ENCODE measurements at regions not wholly inside any gene's neighbourhood (a gene's known extent, or its start where the extent isn't known, plus 50 kb on each side); places are given as distances from the start of the nearest gene placed in this dataset.

DNA sequence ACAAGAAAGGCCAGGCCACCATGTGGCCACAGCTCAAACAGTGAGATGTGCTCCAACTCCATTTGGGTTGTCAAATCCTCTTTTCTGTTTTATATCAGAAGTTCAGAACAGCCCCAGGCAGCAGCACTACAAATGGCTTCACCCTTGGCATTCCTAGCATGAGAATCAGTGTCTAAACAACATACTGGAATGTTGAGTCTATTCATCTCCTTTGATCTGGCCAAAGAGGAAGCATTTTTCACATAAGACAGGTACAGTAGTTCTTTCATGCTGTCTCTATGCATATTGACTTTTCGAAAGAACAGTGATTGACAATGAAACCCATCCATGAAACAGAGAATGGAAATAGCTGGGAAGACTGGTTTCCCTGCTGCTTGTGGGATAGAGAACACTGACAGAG, 289.5 kb downstream of the USP46 start:
- no peaks in the 10 kb centered on the region for H3K9me3 ChIP-seq (ENCODE audit: insufficient read depth, low read depth, low read length)
- H3K27me3 ChIP-seq (ENCODE audit: insufficient read depth, low read length), result no peaks in the 10 kb centered on the region
- no peak overlapping the region for H2AFZ ChIP-seq (ENCODE audit: low read depth, low read length)
- no peak overlapping the region for H3K4me3 ChIP-seq (ENCODE audit: insufficient read depth, low read depth, low read length)
- no peak for DNase-seq (ENCODE audit: low read depth)
- Mint-ChIP-seq H3K9me3 (ENCODE audit: unreplicated experiment) (no peaks in the 10 kb centered on the region), H3K27me3 (ENCODE audit: low read depth, unreplicated experiment) (peaks cover 5% of the 10 kb centered on the region), H3K36me3 (ENCODE audit: low read depth, unreplicated experiment) (no peaks in the 10 kb centered on the region), H3K4me1 (ENCODE audit: low read depth, unreplicated experiment) (peaks cover 2% of the 10 kb centered on the region), H3K4me3 (ENCODE audit: unreplicated experiment) (no peak overlapping the region), H3K27ac (ENCODE audit: unreplicated experiment) (no peak overlapping the region)
- no peak overlapping the region for H3K27ac ChIP-seq (ENCODE audit: low read depth, low read length)
- no peaks in the 10 kb centered on the region for H4K20me1 ChIP-seq (ENCODE audit: insufficient read depth, low read length)
- no peaks in the 10 kb centered on the region for H3K79me2 ChIP-seq (ENCODE audit: insufficient read depth, low read length)
- no peak overlapping the region for H3K4me2 ChIP-seq (ENCODE audit: low read length)
- no peak for FAIRE-seq
- H3K36me3 ChIP-seq (ENCODE audit: insufficient read depth, low read length), result no peaks in the 10 kb centered on the region
- no peaks in the 10 kb centered on the region for H3K4me1 ChIP-seq (ENCODE audit: insufficient read depth, low read length)
- H3K9ac ChIP-seq (ENCODE audit: low read length), result no peak overlapping the region
- TF ChIP-seq EZH2 (IDR thresholded peaks at IDR 0.05; ENCODE audit: insufficient read depth, low read length), result no peak
- TF ChIP-seq, protein P1, sequence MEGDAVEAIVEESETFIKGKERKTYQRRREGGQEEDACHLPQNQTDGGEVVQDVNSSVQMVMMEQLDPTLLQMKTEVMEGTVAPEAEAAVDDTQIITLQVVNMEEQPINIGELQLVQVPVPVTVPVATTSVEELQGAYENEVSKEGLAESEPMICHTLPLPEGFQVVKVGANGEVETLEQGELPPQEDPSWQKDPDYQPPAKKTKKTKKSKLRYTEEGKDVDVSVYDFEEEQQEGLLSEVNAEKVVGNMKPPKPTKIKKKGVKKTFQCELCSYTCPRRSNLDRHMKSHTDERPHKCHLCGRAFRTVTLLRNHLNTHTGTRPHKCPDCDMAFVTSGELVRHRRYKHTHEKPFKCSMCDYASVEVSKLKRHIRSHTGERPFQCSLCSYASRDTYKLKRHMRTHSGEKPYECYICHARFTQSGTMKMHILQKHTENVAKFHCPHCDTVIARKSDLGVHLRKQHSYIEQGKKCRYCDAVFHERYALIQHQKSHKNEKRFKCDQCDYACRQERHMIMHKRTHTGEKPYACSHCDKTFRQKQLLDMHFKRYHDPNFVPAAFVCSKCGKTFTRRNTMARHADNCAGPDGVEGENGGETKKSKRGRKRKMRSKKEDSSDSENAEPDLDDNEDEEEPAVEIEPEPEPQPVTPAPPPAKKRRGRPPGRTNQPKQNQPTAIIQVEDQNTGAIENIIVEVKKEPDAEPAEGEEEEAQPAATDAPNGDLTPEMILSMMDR (IDR thresholded peaks at IDR 0.05; ENCODE audit: insufficient read depth, low read depth, low read length), result no peak

DNA sequence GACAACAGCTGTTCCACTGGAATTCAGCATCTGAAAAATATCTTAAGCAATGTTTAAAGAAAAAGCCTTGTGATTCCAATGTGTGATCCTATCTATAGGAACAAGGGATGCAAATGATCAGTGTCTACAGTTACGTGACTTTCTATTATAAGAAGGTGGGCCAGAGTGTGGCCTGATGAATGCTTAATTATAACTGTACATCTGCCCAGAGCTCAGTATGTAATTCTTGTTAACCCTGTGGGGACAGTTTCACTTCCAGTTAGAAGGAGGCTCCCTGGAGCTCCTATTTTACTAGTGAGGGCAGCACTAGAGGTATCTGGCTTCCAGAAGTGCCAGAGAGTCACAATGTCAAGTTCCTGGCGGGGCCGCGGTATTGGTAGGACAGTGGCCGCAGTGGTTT, 288.5 kb downstream of the USP46 start:
- H3K4me1 Mint-ChIP-seq (ENCODE audit: low read depth, unreplicated experiment), result peaks cover 2% of the 10 kb centered on the region
- peaks cover 9% of the 10 kb centered on the region for H3K27me3 Mint-ChIP-seq (ENCODE audit: low read depth, unreplicated experiment)
- no peak overlapping the region for H2AFZ ChIP-seq (ENCODE audit: low read depth, low read length)
- no peaks in the 10 kb centered on the region for H3K9me3 ChIP-seq (ENCODE audit: insufficient read depth, low read depth, low read length)
- H3K9ac ChIP-seq (ENCODE audit: low read length), result no peak overlapping the region
- no peak overlapping the region for H3K4me2 ChIP-seq (ENCODE audit: low read length)
- H3K27me3 ChIP-seq (ENCODE audit: insufficient read depth, low read length), result no peaks in the 10 kb centered on the region
- H3K36me3 ChIP-seq (ENCODE audit: insufficient read depth, low read length), result no peaks in the 10 kb centered on the region
- H3K4me3 ChIP-seq (ENCODE audit: insufficient read depth, low read depth, low read length), result no peak overlapping the region
- no peaks in the 10 kb centered on the region for H3K4me1 ChIP-seq (ENCODE audit: insufficient read depth, low read length)
- DNase-seq (ENCODE audit: low read depth) (no peak), FAIRE-seq (no peak)
- no peaks in the 10 kb centered on the region for H3K9me3 Mint-ChIP-seq (ENCODE audit: unreplicated experiment)
- H4K20me1 ChIP-seq (ENCODE audit: insufficient read depth, low read length), result no peaks in the 10 kb centered on the region
- H3K36me3 Mint-ChIP-seq (ENCODE audit: low read depth, unreplicated experiment), result no peaks in the 10 kb centered on the region
- no peak overlapping the region for H3K4me3 Mint-ChIP-seq (ENCODE audit: unreplicated experiment)
- H3K79me2 ChIP-seq (ENCODE audit: insufficient read depth, low read length), result no peaks in the 10 kb centered on the region
- H3K27ac Mint-ChIP-seq (ENCODE audit: unreplicated experiment), result no peak overlapping the region
- no peak for TF ChIP-seq EZH2 (IDR thresholded peaks at IDR 0.05; ENCODE audit: insufficient read depth, low read length)
- TF ChIP-seq, protein P1 (IDR thresholded peaks at IDR 0.05; ENCODE audit: insufficient read depth, low read depth, low read length), result no peak
- H3K27ac ChIP-seq (ENCODE audit: low read depth, low read length), result no peak overlapping the region

DNA sequence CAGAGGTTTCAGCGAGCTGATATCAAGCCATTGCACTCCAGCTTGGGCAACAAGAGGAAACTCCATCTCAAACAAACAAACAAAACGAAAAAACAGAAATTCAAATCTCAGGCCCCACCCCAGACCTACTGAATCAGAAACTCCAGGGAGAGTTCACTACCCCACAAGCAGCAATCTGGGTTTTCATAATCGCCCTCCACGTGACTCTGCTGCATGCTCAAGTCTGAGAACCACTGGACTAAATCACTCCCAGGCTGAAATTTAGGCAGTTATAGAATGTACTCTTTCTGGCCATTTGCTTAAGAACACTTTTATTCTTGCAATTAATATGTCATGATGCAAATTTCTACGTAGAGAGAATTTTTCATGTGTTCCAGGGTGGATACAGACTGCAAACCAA, 287.3 kb downstream of the USP46 start:
- no peak for TF ChIP-seq EZH2 (IDR thresholded peaks at IDR 0.05; ENCODE audit: insufficient read depth, low read length)
- TF ChIP-seq, protein P1 (IDR thresholded peaks at IDR 0.05; ENCODE audit: insufficient read depth, low read depth, low read length), result no peak
- Histone ChIP-seq H4K20me1 (ENCODE audit: insufficient read depth, low read length) (no peaks in the 10 kb centered on the region), H3K27me3 (ENCODE audit: insufficient read depth, low read length) (no peaks in the 10 kb centered on the region), H3K9me3 (ENCODE audit: insufficient read depth, low read depth, low read length) (no peaks in the 10 kb centered on the region), H3K4me2 (ENCODE audit: low read length) (no peak overlapping the region), H3K9ac (ENCODE audit: low read length) (no peak overlapping the region), H3K27ac (ENCODE audit: low read depth, low read length) (no peak overlapping the region), H3K4me1 (ENCODE audit: insufficient read depth, low read length) (no peaks in the 10 kb centered on the region), H3K4me3 (ENCODE audit: insufficient read depth, low read depth, low read length) (no peak overlapping the region), H3K36me3 (ENCODE audit: insufficient read depth, low read length) (no peaks in the 10 kb centered on the region), H2AFZ (ENCODE audit: low read depth, low read length) (no peak overlapping the region), H3K79me2 (ENCODE audit: insufficient read depth, low read length) (no peaks in the 10 kb centered on the region)
- Mint-ChIP-seq H3K27ac (ENCODE audit: unreplicated experiment) (no peak overlapping the region), H3K27me3 (ENCODE audit: low read depth, unreplicated experiment) (peaks cover 9% of the 10 kb centered on the region), H3K36me3 (ENCODE audit: low read depth, unreplicated experiment) (no peaks in the 10 kb centered on the region), H3K4me1 (ENCODE audit: low read depth, unreplicated experiment) (peaks cover 2% of the 10 kb centered on the region), H3K9me3 (ENCODE audit: unreplicated experiment) (no peaks in the 10 kb centered on the region), H3K4me3 (ENCODE audit: unreplicated experiment) (no peak overlapping the region)
- no peak for FAIRE-seq
- DNase-seq (ENCODE audit: low read depth), result no peak
